ENCODE measurements at regions not wholly inside any gene's neighbourhood (a gene's known extent, or its start where the extent isn't known, plus 50 kb on each side); places are given as distances from the start of the nearest gene placed in this dataset.

DNA sequence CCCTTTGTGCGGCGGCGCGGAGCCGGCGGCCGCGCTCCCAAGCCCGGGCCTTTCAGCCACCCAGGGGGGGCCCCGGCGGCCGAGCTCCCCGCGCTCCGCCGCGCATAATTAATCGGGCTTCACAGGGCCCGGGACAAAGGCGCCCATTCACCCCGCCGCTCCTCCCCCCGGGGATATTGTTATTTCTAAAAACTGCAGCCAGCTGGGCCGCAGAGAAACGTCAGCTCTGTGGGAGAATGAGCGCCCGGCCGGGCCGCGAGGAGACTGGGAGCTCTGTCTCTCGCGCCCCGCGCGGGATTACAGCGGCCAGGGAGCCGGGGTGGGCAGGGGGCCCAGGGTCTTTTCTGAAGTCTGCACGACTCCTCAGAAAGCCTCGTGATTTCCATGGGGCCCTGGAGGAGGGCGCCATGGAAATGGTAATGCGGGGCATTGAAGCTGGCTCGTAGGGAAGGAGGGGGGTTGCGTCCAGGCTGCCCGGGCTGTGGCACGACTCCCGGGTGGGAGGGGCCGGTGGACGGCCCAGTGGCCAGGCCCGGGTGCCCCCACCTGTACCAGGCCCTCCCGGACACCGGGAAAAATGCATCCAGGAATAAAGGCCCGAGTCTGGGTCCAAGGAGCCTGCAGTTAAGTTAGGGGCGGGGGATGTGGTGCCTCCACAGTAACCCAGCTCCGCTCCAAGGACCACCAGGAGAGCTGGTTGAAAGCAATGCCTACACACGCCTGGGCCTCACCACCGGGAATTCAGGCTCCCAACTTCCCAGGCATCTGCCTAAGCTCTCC, 125.3 kb downstream of the ZFP36L2 start:
- no peak for DNase-seq
- Mint-ChIP-seq H3K36me3 (ENCODE audit: low read depth) (peaks cover 8% of the 10 kb centered on the region), H3K4me1 (no peaks in the 10 kb centered on the region), H3K9me3 (peaks cover 5% of the 10 kb centered on the region), H3K4me3 (no peak overlapping the region), H3K27me3 (peaks cover 4% of the 10 kb centered on the region), H3K27ac (no peak overlapping the region)
- CTCF ChIA-PET, result no interaction called here
- POLR2A ChIA-PET, result no interaction called here

DNA sequence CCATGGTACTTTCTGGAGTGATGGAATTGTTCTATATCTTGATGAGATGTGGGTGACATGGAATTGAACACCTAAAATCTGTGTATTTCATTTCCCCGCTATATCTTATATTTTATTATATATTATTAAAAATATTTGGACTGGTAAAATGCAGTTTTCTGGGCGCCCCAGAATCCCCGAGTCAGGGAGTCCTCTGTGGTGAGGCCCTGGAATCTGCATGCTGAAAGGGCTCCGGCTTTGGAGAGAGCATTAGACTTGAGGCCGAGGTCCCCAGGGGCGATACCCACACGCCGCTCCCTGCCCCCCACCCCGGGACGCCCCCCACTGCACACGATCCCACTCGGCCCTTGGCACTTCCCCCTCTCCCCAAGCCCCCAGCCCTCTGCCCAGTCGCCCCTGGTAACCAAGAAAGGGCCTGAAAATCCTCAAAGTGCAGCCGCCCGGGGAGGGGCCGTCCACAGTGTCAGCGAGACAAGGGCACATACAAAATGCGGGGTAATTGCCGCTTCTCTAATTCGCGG, 126.0 kb downstream of the ZFP36L2 start:
- CTCF ChIA-PET, result no interaction called here
- Mint-ChIP-seq H3K36me3 (ENCODE audit: low read depth) (peaks cover 8% of the 10 kb centered on the region), H3K27ac (no peak overlapping the region), H3K4me3 (no peak overlapping the region), H3K27me3 (peaks cover 4% of the 10 kb centered on the region), H3K4me1 (no peaks in the 10 kb centered on the region), H3K9me3 (peaks cover 5% of the 10 kb centered on the region)
- POLR2A ChIA-PET, result no interaction called here
- DNase-seq, result no peak

DNA sequence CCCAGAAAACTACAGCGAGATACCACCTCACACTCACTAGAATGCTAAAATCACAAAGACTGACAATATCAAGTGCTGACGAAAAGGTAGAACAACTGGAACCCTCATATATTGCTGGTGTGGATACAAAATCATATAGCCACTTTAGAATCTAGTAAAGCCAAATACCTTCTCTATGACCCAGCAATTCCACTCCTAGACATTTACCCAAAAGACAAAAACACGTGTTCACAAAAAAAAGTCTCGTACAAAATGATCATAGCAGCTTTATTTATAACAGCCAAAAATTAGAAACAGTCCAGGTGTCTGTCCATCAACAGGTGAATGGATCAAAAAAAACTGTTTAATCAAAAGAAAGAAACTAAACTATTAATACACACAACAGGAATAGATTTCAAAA, 126.6 kb downstream of the ZFP36L2 start:
- no peak for DNase-seq
- H3K27ac Mint-ChIP-seq, result no peak overlapping the region
- peaks cover 4% of the 10 kb centered on the region for H3K27me3 Mint-ChIP-seq
- POLR2A ChIA-PET, result no interaction called here
- H3K4me1 Mint-ChIP-seq, result no peaks in the 10 kb centered on the region
- H3K36me3 Mint-ChIP-seq (ENCODE audit: low read depth), result peaks cover 8% of the 10 kb centered on the region
- no peak overlapping the region for H3K4me3 Mint-ChIP-seq
- peaks cover 5% of the 10 kb centered on the region for H3K9me3 Mint-ChIP-seq
- CTCF ChIA-PET, result interaction anchor here (0.5 to 0.6 kb wide), 2 partner anchors 13 to 67 kb away, joined by 3 read pairs; no protein-coding TSS in a partner anchor

DNA sequence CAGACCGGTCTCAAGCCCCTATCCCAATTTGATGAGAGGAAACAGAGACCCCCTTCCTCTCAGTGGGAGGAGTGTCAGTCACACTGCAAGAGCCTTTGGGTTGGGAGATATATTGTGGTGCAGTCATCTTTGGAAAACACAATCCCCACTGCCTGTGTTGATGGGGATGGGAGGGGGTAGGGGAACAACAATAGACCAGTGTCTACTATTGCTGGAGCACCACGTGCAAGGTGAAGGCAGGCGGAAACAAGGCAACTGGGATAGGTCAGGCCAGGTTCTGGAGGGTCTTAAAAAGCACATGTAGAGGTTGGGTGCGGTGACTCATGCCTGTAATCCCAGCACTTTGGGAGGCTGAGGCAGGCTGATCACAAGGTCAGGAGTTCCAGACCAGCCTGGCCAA, 127.9 kb downstream of the ZFP36L2 start:
- H3K9me3 Mint-ChIP-seq, result peaks cover 2% of the 10 kb centered on the region
- no peak overlapping the region for H3K27ac Mint-ChIP-seq
- H3K36me3 Mint-ChIP-seq (ENCODE audit: low read depth), result peaks cover 4% of the 10 kb centered on the region
- ChIA-PET CTCF (no interaction called here), POLR2A (interaction anchor here (1.0 kb wide), 1 partner anchor 16 kb away, joined by 3 read pairs; no protein-coding TSS in a partner anchor)
- H3K4me3 Mint-ChIP-seq, result no peak overlapping the region
- no peak for DNase-seq
- no peaks in the 10 kb centered on the region for H3K4me1 Mint-ChIP-seq
- peaks cover 4% of the 10 kb centered on the region for H3K27me3 Mint-ChIP-seq

DNA sequence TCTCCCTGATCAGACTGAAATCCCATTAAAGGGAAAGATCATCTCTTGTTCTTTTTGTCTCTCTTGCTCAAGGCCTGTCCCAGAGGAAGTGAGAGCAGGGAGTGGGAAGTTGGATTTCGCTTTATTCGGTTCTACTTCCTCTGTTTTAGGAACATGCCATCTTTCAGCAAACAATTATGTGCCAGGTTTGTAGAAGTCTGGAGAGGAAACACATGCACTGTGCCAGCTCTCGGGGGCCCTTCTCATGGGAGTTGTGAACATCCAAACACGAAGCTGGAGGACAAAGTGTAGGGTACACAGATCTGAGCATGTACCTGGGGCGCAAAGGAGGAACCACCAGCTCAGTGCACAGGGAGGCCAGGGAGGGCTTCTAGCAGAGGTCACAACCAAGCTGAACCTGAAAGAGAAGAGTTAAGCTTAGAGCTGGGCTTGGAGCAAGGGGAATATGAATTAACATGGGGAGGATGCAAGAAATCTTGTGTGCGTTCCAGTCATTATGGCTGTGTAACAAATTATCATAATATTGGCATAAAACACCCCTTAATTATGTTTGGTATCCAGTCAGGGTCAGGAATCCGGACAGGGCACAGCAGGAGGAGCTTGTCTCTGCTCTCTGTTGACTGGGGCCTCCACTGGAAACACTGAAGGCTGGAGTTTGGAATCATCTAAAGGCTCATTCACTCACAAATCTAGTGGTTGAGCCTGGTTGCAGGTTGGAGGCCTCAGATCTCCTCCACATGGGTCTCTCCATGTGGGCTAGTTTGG, 128.6 kb downstream of the ZFP36L2 start:
- no peak overlapping the region for H3K27ac Mint-ChIP-seq
- ChIA-PET POLR2A (interaction anchor here (1.0 kb wide), 1 partner anchor 16 kb away, joined by 3 read pairs; no protein-coding TSS in a partner anchor), CTCF (no interaction called here)
- peaks cover 4% of the 10 kb centered on the region for H3K36me3 Mint-ChIP-seq (ENCODE audit: low read depth)
- H3K9me3 Mint-ChIP-seq, result peaks cover 2% of the 10 kb centered on the region
- DNase-seq, result no peak
- no peaks in the 10 kb centered on the region for H3K4me1 Mint-ChIP-seq
- no peak overlapping the region for H3K4me3 Mint-ChIP-seq
- peaks cover 6% of the 10 kb centered on the region for H3K27me3 Mint-ChIP-seq

DNA sequence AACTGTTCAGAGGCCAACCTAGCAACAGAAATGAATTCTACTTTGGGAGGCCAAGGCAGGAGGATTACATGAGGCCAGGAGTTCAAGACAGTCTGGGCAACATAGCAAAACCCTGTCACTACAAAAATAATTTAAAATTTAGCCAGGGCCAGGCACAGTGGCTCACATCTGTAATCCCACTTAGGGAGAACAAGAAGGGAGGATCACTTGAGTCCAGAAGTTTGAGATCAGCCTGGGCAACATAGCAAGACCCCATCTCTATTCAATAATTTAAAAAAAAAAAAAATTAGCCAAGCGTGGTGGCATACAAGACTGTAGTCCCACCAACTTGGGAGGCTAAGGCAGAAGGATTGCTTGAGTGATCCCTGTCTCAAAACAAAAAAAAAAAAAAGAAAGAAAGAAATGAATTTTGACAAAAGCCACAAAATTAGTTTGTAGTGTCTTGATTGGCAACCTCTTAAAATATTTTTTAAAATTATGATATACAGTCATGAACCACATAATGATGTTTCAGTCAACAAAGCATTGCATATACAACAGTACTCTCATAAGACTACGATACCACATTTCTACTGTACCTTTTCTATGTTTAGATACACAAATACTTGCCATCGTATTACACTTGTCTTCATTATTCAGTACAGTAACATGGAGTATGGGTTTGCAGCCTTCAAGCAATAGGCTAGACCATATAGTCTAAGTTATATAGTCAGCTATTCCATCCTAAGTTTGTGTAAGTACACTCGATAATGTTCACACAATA, 130.7 kb downstream of the ZFP36L2 start:
- H3K4me1 Mint-ChIP-seq, result no peaks in the 10 kb centered on the region
- no peak overlapping the region for H3K4me3 Mint-ChIP-seq
- POLR2A ChIA-PET, result no interaction called here

DNA sequence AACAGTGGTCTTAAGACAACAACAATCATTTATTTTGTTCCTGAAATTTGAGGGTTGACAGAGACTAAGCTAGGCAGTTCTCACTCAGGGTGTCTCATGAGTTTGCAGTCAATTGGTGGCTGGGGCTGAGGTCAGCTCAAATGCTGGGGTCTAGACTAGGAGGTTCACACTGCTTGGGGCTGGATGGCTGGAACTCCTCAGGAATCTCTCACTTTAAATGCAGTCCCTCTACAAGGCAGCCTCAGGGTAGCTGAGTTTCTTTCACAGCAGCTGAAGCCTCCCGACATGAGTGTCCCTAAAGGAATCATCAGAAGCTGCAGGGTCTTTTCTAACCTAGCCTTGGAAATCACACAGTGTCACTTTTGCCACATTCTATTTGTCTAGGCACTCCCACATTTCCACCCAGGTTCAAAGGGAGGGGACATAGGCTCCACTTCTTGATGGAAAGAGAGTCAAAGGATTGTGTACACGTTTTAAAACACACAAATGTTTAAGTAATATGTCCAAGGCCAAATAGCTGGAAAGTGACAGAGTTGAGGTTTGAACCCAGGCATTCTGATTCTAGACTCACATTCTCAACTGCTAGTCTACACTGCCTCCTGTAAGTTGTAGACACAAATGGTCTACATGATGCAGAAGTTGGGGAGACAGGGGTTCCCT, 133.8 kb downstream of the ZFP36L2 start:
- Mint-ChIP-seq H3K4me1 (no peaks in the 10 kb centered on the region), H3K27me3 (peaks cover 9% of the 10 kb centered on the region), H3K4me3 (no peak overlapping the region), H3K9me3 (peaks cover 5% of the 10 kb centered on the region), H3K27ac (no peak overlapping the region), H3K36me3 (ENCODE audit: low read depth) (peaks cover 3% of the 10 kb centered on the region)
- ChIA-PET CTCF (interaction anchor here (1.0 kb wide), 1 partner anchor 137 kb away, joined by 4 read pairs; no protein-coding TSS in a partner anchor), POLR2A (no interaction called here)
- no peak for DNase-seq

More for the DNA sequence above, 130.7 kb downstream of the ZFP36L2 start:
- H3K36me3 Mint-ChIP-seq (ENCODE audit: low read depth), result peaks cover 4% of the 10 kb centered on the region
- no peak for DNase-seq
- H3K9me3 Mint-ChIP-seq, result peaks cover 5% of the 10 kb centered on the region
- CTCF ChIA-PET, result no interaction called here
- peaks cover 10% of the 10 kb centered on the region for H3K27me3 Mint-ChIP-seq
- H3K27ac Mint-ChIP-seq, result no peak overlapping the region

DNA sequence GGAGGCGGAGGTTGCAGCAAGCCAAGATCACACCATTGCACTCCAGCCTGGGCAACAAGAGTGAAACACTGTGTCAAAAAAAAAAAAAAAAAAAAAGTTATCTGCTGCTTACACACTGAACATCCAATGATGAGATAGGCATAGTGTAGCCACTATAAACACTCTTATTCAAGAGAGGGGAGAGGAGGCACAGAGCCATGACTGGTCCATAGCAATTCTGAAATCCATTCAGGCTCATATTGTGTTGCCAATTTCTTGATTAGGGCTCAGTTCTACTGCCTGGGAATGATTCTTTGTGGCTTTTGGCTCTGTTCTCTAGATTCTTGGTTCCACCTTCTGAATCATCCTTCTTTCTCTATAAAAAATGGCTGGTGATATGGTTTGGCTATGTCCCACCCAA, 136.1 kb downstream of the ZFP36L2 start:
- Mint-ChIP-seq H3K9me3 (peaks cover 2% of the 10 kb centered on the region), H3K36me3 (ENCODE audit: low read depth) (no peaks in the 10 kb centered on the region), H3K4me3 (no peak overlapping the region), H3K27ac (no peak overlapping the region), H3K4me1 (no peaks in the 10 kb centered on the region), H3K27me3 (peaks cover 9% of the 10 kb centered on the region)
- ChIA-PET POLR2A (no interaction called here), CTCF (no interaction called here)
- DNase-seq, result no peak

DNA sequence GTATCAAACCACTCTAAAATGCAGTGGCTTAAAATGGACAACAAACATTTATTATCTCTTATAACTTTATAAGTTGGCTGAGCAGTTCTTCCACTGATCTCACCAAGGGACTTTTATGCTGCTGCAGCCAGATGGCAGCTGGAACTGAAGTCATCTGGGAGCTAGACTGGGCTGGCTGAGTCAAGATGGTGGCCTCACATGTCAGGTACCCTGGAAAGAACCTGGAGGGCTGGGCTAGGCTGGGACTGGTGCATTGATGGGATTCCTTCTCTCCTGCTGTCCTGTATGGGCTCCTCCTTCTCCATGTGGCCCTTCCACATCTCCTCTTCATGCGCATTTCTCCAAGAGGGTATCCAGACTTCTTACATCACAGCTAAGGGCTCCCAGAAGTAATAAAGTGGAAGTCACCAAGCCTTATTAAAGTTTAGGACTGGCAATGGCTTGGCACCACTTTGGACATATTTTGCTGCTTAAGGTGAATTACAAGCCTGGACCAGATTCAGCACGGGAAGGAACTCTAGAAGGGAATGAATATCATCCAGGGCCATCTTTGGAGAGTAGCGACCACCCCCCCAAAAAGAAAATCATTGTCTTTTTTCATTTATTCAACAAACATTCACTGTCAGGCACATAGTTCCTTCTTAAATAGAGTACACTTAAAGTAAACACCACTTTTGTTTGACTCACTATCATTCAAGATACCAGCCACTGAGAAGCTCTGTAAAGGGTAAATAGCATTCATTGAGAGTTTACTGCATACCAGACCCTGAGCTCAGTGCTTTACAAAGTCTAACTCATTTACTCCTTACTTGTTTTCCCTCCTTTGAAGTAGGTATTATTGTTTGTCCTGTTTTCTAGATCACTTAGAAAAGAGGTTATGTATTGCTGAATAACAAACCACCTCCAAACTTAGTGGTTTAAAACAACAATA, 138.0 kb downstream of the ZFP36L2 start:
- Mint-ChIP-seq H3K27me3 (peaks cover 9% of the 10 kb centered on the region), H3K4me1 (no peaks in the 10 kb centered on the region), H3K9me3 (peaks cover 2% of the 10 kb centered on the region), H3K27ac (no peak overlapping the region), H3K36me3 (ENCODE audit: low read depth) (no peaks in the 10 kb centered on the region), H3K4me3 (no peak overlapping the region)
- DNase-seq, result no peak
- ChIA-PET POLR2A (no interaction called here), CTCF (no interaction called here)

DNA sequence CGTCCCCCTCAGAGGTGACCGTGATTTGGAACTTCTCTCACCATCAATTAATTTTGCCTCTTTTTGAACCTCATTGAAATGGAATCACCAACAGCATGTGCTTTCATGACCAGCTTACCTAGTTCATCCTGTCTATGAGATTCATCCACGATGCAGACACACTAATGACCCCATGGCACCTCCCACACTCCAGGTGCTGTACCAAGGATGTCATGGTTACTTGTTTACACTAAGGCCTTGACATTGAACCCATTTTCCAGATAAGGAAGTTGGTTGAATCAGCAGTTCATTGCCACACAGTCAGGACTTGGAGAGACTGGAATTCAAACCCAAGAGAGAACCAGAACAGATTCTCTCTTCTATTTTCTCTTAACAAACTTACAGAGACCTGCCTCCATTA, 139.0 kb downstream of the ZFP36L2 start:
- no peak for DNase-seq

DNA sequence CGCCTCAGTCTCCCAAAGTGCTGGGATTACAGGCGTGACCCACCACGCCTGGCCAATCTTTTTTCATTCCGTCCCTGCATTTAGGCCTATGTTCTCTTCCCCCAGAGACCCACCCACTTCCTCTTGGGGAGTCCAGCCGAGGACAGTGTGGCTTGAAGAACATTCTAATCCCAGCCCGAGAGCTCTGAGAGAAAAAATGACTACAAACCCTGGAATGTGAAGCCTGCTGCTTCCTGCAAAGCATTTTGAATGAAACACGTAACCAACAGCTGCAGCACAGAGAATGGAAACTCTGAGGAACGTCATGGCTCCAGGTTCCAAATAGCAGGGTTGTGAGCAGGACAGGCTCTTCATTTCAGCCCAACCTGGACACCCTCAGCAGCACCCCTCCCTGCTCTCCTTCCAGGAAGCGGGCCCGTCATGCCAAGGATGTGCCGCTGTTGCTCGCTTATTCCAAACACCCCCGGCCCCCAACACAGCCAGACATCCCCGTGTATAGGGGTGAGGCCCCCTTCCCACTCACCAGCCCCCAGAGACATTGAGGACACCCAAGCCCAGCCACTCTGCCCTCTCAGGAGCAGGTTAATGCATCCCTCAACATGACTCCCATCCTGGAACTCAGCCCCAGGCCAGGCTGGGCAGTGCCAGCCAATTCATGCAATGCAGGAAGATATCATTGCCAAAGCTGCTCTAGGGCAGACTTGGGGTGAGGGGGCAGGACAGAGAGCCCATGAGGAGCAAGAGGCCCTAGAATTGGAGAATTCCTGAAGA, 139.8 kb downstream of the ZFP36L2 start:
- Mint-ChIP-seq H3K9me3 (peaks cover 2% of the 10 kb centered on the region), H3K27ac (no peak overlapping the region), H3K4me3 (no peak overlapping the region), H3K36me3 (ENCODE audit: low read depth) (no peaks in the 10 kb centered on the region), H3K27me3 (peaks cover 3% of the 10 kb centered on the region), H3K4me1 (no peaks in the 10 kb centered on the region)
- ChIA-PET CTCF (no interaction called here), POLR2A (no interaction called here)
- DNase-seq, result no peak

More for the DNA sequence above, 139.0 kb downstream of the ZFP36L2 start:
- H3K36me3 Mint-ChIP-seq (ENCODE audit: low read depth), result no peaks in the 10 kb centered on the region
- CTCF ChIA-PET, result no interaction called here
- no peak overlapping the region for H3K27ac Mint-ChIP-seq
- H3K9me3 Mint-ChIP-seq, result peaks cover 2% of the 10 kb centered on the region
- no peak overlapping the region for H3K4me3 Mint-ChIP-seq
- POLR2A ChIA-PET, result no interaction called here
- H3K4me1 Mint-ChIP-seq, result no peaks in the 10 kb centered on the region
- peaks cover 6% of the 10 kb centered on the region for H3K27me3 Mint-ChIP-seq

All from activated CD4-positive, alpha-beta memory T cell treated with anti-CD3 and anti-CD28 coated beads, Interleukin-2, amount 10 ng/mL, durations not matched to agents 7 days and 5 days (primary cell).